Spleen (tissue), 11 donors: ENCODE measurements at regions not wholly inside any gene's neighbourhood (a gene's known extent, or its start where the extent isn't known, plus 50 kb on each side); places are given as distances from the start of the nearest gene placed in this dataset.

ENCODE experiments used
- DNase-seq: peaks from one replicate; pipeline ENCODE4 v3.0.0-alpha.2; 2020
- H3K27ac ChIP-seq, 8 donors: fragments of 200-600 bp; sonication (generic) in 7 of 8; 1 replicate in 4 of 8; 2 replicates in 4 of 8; pipeline versions ENCODE4 v1.5.0 to v1.8.0; 2016 to 2021; ENCODE audit warnings: inconsistent platforms in 4 of 8, mild to moderate bottlenecking in 4 of 8, moderate library complexity in 1 of 8
- H3K27me3 ChIP-seq, 7 donors: fragments of 200-600 bp; sonication (generic) in 6 of 7; replicated peaks in 1 of 7; 1 replicate in 4 of 7; 2 replicates in 3 of 7; pipeline versions ENCODE4 v1.5.0 to v1.8.0; 2016 to 2021; ENCODE audit warnings: inconsistent platforms in 3 of 7, mild to moderate bottlenecking in 1 of 7
- H3K36me3 ChIP-seq, 6 donors: fragments of 200-600 bp; sonication (generic) in 5 of 6; 1 replicate in 4 of 6; 2 replicates in 2 of 6; pipeline versions ENCODE4 v1.5.0 to v1.8.0; 2016 to 2021; ENCODE audit warnings: inconsistent platforms in 2 of 6
- H3K4me1 ChIP-seq, 6 donors: fragments of 200-600 bp; sonication (generic) in 5 of 6; 1 replicate in 3 of 6; 2 replicates in 3 of 6; pipeline versions ENCODE4 v1.5.0 to v1.8.0; 2016 to 2021; ENCODE audit warnings: inconsistent platforms in 3 of 6
- H3K4me3 ChIP-seq, 8 donors: fragments of 200-600 bp; sonication (generic) in 7 of 8; 1 replicate in 4 of 8; 2 replicates in 4 of 8; pipeline versions ENCODE4 v1.5.0 to v1.8.0; 2016 to 2021; ENCODE audit warnings: inconsistent platforms in 4 of 8, mild to moderate bottlenecking in 4 of 8, moderate library complexity in 2 of 8
- H3K9me3 ChIP-seq, 8 donors: fragments of 200-600 bp; sonication (generic) in 7 of 8; 1 replicate in 4 of 8; 2 replicates in 4 of 8; pipeline versions ENCODE4 v1.5.0 to v1.8.0; 2016 to 2021; ENCODE audit warnings: inconsistent platforms in 4 of 8
- CTCF ChIP-seq, 11 experiments: fragments of 200-600 bp in 7 of 11; fragments of 450-650 bp in 4 of 11; sonication (generic) in 4 of 11; IDR thresholded peaks in 8 of 11; conservative IDR thresholded peaks in 3 of 11; 1 replicate in 7 of 11; 2 replicates in 4 of 11; pipeline versions ENCODE4 v1.4.0 to v1.8.0; 2016 to 2021; ENCODE audit warnings: antibody characterized with exemption in 11 of 11, inconsistent platforms in 4 of 11, mild to moderate bottlenecking in 1 of 11
- POLR2A ChIP-seq, 3 donors: fragments of 450-650 bp; IDR thresholded peaks; one replicate each; pipeline ENCODE4 v1.5.1; 2017; ENCODE audit warnings: antibody characterized with exemption in 3 of 3, mild to moderate bottlenecking in 1 of 3
- POLR2AphosphoS5 ChIP-seq, 3 donors: sonication (generic); formaldehyde crosslinking; IDR thresholded peaks; one replicate each; pipeline ENCODE4 v1.5.1; 2017; ENCODE audit warnings: antibody characterized with exemption in 3 of 3
- WGBS, 5 donors: extraction: QIAGEN DNeasy Blood & Tissue Kit in 3 of 5; methylation state at CpG; one replicate each; pipeline versions ENCODE4 v1.1.5 to v1.1.7; 2013 to 2018; 5-methylcytosine and 5-hydroxymethylcytosine counted together
- intact Hi-C: fragments of 100-400 bp; cut with DNase I; formaldehyde crosslinking; loops from one replicate; pipeline ENCODE4 v1.15.0; 2023; ENCODE audit warnings: low total_unique reads
- donor health status: healthy with polysubstance abuse.
- donor health status: DM: no; HTN: no; CAD: no; lungs with moderate emphysema.
- donor health status: DM: no; HTN: no; CAD: no.
- donor health status: Bipolar disorder and iron deficiency.
- donor health status: healthy.
- donor health status: DM: no; HTN: no; CAD: no.
- donor health status: DM: yes; HTN: yes; CAD: no.

- H3K9me3 ChIP-seq, result no peaks in the 10 kb centered on the region
- no peaks in the 10 kb centered on the region for H3K36me3 ChIP-seq
- TF ChIP-seq POLR2AphosphoS5 (IDR thresholded peaks at IDR 0.05) (no peak), POLR2A (IDR thresholded peaks at IDR 0.05) (no peak), CTCF (IDR thresholded peaks at IDR 0.05 in 8 of 11, conservative IDR thresholded peaks at IDR 0.05 in 3 of 11) (no peak)
- no peak overlapping the region for H3K4me3 ChIP-seq
- H3K27ac ChIP-seq, result no peak overlapping the region
- DNase-seq, result no peak
- 85 to 98% (median 90%) methylated on average over 6 of the region's 6 CpGs for WGBS, 5 donors
- no peaks in the 10 kb centered on the region for H3K4me1 ChIP-seq
- H3K27me3 ChIP-seq, result no peaks in the 10 kb centered on the region
- intact Hi-C loops, result no loop called here
These were observed 1070.8 kb downstream of the PCDH18 start for GRCh38 chr4:136461533-136461932.

DNA sequence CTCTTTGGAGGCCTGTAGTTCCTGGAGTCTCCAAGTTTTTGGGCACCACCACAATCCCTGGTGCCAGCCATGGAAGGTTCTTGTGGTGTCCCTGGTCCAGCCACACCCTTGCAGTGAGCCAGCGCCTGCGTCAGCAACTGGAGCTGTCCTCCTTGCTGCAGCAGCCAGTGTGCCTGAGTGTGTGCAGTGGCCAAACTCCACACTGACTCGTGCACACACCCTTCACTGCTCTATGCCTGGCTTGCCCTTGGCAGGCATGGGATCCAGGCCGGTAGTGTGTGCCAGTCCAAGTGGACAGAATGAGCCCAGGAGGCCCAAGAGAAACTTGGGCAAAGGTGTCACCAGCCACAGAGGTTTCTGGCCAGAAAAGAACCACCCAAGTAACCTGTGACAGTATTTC, 1074.0 kb downstream of the PCDH18 start:
- H3K27me3 ChIP-seq, result no peaks in the 10 kb centered on the region
- H3K36me3 ChIP-seq, result no peaks in the 10 kb centered on the region
- H3K27ac ChIP-seq, result no peak overlapping the region
- WGBS, 5 donors, result 86 to 92% (median 90%) methylated on average over 4 of the region's 4 CpGs; no CpG with 5 or more reads in 1 of the 5 donors
- intact Hi-C loops, result no loop called here
- TF ChIP-seq POLR2AphosphoS5 (IDR thresholded peaks at IDR 0.05), result no peak
- TF ChIP-seq POLR2A (IDR thresholded peaks at IDR 0.05), result no peak
- no peak for TF ChIP-seq CTCF (IDR thresholded peaks at IDR 0.05 in 8 of 11, conservative IDR thresholded peaks at IDR 0.05 in 3 of 11)
- peaks cover 0 to 12% (median 0%) of the 10 kb centered on the region in 8 donors for H3K9me3 ChIP-seq
- H3K4me3 ChIP-seq, result no peak overlapping the region
- no peaks in the 10 kb centered on the region for H3K4me1 ChIP-seq
- DNase-seq, result peak; percentile 64

- no peaks in the 10 kb centered on the region for H3K36me3 ChIP-seq
- peaks cover 0 to 12% (median 0%) of the 10 kb centered on the region in 8 donors for H3K9me3 ChIP-seq
- no peaks in the 10 kb centered on the region for H3K27me3 ChIP-seq
- H3K4me3 ChIP-seq, result no peak overlapping the region
- no peaks in the 10 kb centered on the region for H3K4me1 ChIP-seq
- WGBS, 5 donors, result 67 to 81% (median 77%) methylated on average over 4 to 5 of the region's 5 CpGs
- TF ChIP-seq POLR2A (IDR thresholded peaks at IDR 0.05) (no peak), POLR2AphosphoS5 (IDR thresholded peaks at IDR 0.05) (no peak), CTCF (IDR thresholded peaks at IDR 0.05 in 8 of 11, conservative IDR thresholded peaks at IDR 0.05 in 3 of 11) (no peak)
- intact Hi-C loops, result no loop called here
- no peak for DNase-seq
- H3K27ac ChIP-seq, result no peak overlapping the region
These were observed 1074.7 kb downstream of the PCDH18 start for GRCh38 chr4:136457577-136457976.

GRCh38 chr4:136457004-136457403, 1075.3 kb downstream of the PCDH18 start:
- Histone ChIP-seq H3K27ac (no peak overlapping the region), H3K9me3 (peaks cover 0 to 12% (median 0%) of the 10 kb centered on the region in 8 donors), H3K4me3 (no peak overlapping the region), H3K27me3 (no peaks in the 10 kb centered on the region), H3K36me3 (no peaks in the 10 kb centered on the region), H3K4me1 (no peaks in the 10 kb centered on the region)
- no peak for DNase-seq
- intact Hi-C loops, result no loop called here
- TF ChIP-seq POLR2A (IDR thresholded peaks at IDR 0.05) (no peak), CTCF (IDR thresholded peaks at IDR 0.05 in 8 of 11, conservative IDR thresholded peaks at IDR 0.05 in 3 of 11) (no peak), POLR2AphosphoS5 (IDR thresholded peaks at IDR 0.05) (no peak)
- 78 to 91% (median 86%) methylated on average over 2 of the region's 2 CpGs for WGBS, 5 donors
